Activated naive CD8-positive, alpha-beta T cell treated with anti-CD3 and anti-CD28 coated beads for 36 hours (primary cell): ENCODE measurements at regions not wholly inside any gene's neighbourhood (a gene's known extent, or its start where the extent isn't known, plus 50 kb on each side); places are given as distances from the start of the nearest gene placed in this dataset.

Source experiments
- DNase-seq: peaks from one replicate; pipeline ENCODE4 v3.0.0; 2021
- H3K27ac Mint-ChIP-seq: one replicate; pipeline ENCODE4 v1.8.0; 2022; ENCODE audit warnings: mild to moderate bottlenecking, moderate library complexity, mixed read lengths
- H3K27me3 Mint-ChIP-seq: one replicate; pipeline ENCODE4 v1.8.0; 2022; ENCODE audit warnings: mild to moderate bottlenecking, mixed read lengths
- H3K36me3 Mint-ChIP-seq: one replicate; pipeline ENCODE4 v1.8.0; 2021; ENCODE audit warnings: mild to moderate bottlenecking, mixed read lengths
- H3K4me1 Mint-ChIP-seq: one replicate; pipeline ENCODE4 v1.8.0; 2021; ENCODE audit warnings: mixed read lengths
- H3K4me3 Mint-ChIP-seq: one replicate; pipeline ENCODE4 v1.8.0; 2022; ENCODE audit warnings: mild to moderate bottlenecking, moderate library complexity, mixed read lengths
- H3K9me3 Mint-ChIP-seq: one replicate; pipeline ENCODE4 v1.8.0; 2022; ENCODE audit warnings: mixed read lengths

DNA sequence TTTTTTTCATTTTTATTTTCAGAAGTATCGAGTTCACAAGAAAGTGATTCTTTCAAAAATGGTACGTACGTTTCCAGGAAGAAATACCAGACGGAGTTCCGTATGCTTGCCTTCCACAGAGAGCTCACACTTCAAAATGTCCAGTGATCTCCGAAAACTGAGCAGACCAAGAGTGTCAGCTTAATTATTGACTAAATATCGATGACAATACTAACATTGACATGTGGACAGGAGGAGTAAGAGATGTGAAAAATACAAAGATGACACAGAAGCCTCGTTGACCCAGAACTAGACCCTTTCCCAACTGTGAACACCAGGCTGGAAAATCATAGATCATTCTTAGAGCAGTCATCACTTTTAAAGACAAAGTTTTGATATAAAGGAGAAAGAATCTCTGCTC is 440.0 kb upstream of the POU3F3 start:
- Mint-ChIP-seq H3K27ac (no peak overlapping the region), H3K4me1 (no peaks in the 10 kb centered on the region), H3K4me3 (no peak overlapping the region)

GRCh38 chr2:104415284-104415683 is 438.6 kb upstream of the POU3F3 start:
- no peak for DNase-seq
- H3K4me1 Mint-ChIP-seq, result no peaks in the 10 kb centered on the region
- H3K36me3 Mint-ChIP-seq, result no peaks in the 10 kb centered on the region
- H3K9me3 Mint-ChIP-seq, result no peaks in the 10 kb centered on the region
- H3K4me3 Mint-ChIP-seq, result no peak overlapping the region
- H3K27me3 Mint-ChIP-seq, result peaks cover 27% of the 10 kb centered on the region
- no peak overlapping the region for H3K27ac Mint-ChIP-seq

More for the DNA sequence above, 440.0 kb upstream of the POU3F3 start:
- peaks cover 27% of the 10 kb centered on the region for H3K27me3 Mint-ChIP-seq
- no peak for DNase-seq
- H3K9me3 Mint-ChIP-seq, result no peaks in the 10 kb centered on the region
- no peaks in the 10 kb centered on the region for H3K36me3 Mint-ChIP-seq

- Mint-ChIP-seq H3K27me3 (peaks cover 24% of the 10 kb centered on the region), H3K36me3 (no peaks in the 10 kb centered on the region), H3K9me3 (no peaks in the 10 kb centered on the region), H3K4me1 (no peaks in the 10 kb centered on the region), H3K4me3 (no peak overlapping the region), H3K27ac (no peak overlapping the region)
- no peak for DNase-seq
Observed at GRCh38 chr2:104416339-104417000, 437.4 kb upstream of the POU3F3 start.

GRCh38 chr2:104420420-104420819 is 433.5 kb upstream of the POU3F3 start:
- Mint-ChIP-seq H3K27ac (no peak overlapping the region), H3K4me3 (no peak overlapping the region), H3K27me3 (peaks cover 13% of the 10 kb centered on the region), H3K36me3 (no peaks in the 10 kb centered on the region), H3K9me3 (no peaks in the 10 kb centered on the region), H3K4me1 (no peaks in the 10 kb centered on the region)
- DNase-seq, result no peak

DNA sequence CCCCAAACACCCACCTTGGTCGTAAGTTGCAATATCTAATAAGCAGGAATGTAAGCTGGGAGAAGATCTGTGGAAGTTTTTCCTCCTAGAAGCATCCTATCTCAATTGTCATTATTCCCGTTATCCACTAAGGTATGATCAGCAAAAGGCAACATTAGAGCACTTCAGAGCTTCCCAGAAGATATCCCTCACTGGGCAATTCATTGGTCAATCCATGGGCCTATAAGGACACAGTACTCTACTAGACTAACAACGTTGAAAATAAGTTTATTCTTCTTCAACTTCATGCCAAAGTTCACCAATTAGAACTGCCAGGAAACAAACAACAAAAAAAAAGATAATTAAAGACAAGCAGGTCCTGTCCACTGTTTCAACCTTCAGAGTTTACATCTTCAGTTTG is 433.0 kb upstream of the POU3F3 start:
- peaks cover 9% of the 10 kb centered on the region for H3K27me3 Mint-ChIP-seq
- no peak overlapping the region for H3K4me3 Mint-ChIP-seq
- no peak for DNase-seq
- no peaks in the 10 kb centered on the region for H3K9me3 Mint-ChIP-seq
- no peaks in the 10 kb centered on the region for H3K36me3 Mint-ChIP-seq
- H3K27ac Mint-ChIP-seq, result no peak overlapping the region
- no peaks in the 10 kb centered on the region for H3K4me1 Mint-ChIP-seq

GRCh38 chr2:104425850-104426595 is 427.9 kb upstream of the POU3F3 start:
- H3K27ac Mint-ChIP-seq, result no peak overlapping the region
- DNase-seq, result no peak
- no peaks in the 10 kb centered on the region for H3K4me1 Mint-ChIP-seq
- H3K9me3 Mint-ChIP-seq, result no peaks in the 10 kb centered on the region
- no peaks in the 10 kb centered on the region for H3K36me3 Mint-ChIP-seq
- no peak overlapping the region for H3K4me3 Mint-ChIP-seq
- H3K27me3 Mint-ChIP-seq, result peaks cover 9% of the 10 kb centered on the region

DNA sequence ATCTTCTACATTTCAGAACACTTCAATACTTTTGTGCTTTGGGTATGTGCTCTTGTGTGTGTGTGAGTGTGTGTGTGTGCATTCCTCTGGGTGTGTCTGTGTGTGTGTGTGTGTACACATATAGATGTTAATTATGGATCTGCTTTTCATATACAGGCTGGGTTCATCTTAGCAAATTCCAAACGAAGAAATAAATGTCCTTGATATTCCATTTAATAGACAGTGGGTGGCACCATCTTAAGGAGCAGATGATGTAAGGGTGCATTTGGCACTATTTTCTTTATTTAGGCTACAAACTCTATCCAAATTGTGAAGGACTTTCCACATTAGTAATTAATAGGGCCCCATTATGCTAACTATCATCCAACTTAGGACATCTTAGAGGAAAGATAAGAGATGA is 425.8 kb upstream of the POU3F3 start:
- no peak for DNase-seq
- no peaks in the 10 kb centered on the region for H3K9me3 Mint-ChIP-seq
- H3K4me1 Mint-ChIP-seq, result no peaks in the 10 kb centered on the region
- no peak overlapping the region for H3K27ac Mint-ChIP-seq
- no peak overlapping the region for H3K4me3 Mint-ChIP-seq
- peaks cover 19% of the 10 kb centered on the region for H3K27me3 Mint-ChIP-seq
- no peaks in the 10 kb centered on the region for H3K36me3 Mint-ChIP-seq

DNA sequence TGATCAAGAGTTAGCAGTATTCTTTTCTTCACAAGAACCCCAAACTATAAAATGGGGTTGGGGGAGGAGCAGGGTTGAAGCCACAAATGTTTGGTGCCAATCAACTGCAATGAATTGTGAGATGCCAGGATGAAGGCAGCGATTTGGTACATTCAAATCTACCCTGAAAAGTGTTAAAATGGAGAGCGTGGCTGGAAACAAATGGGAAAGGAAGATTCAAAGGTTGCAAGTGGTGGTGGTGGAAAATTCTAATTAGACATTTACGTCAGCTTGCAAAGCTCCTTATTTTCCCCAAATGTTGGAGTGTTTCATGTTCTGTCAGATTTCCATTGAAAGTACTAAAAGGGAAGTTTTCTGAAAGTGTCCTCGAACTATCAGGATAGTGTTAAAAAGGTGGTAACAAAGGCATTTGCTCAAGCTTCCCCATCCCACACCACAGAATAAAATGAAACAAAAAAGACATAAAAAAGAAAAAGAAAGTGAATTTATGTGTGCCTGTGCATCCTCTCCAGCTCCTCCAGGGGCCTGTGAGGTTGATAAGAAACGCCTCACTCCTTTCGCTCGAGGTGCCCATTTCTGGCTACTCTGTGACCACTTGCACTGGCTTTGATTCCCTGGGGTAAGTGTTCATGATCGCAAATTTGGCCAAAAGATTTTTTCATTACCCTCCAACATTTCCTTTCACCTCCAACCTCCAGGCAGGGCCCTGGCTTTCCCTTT is 424.1 kb upstream of the POU3F3 start:
- no peaks in the 10 kb centered on the region for H3K36me3 Mint-ChIP-seq
- no peak overlapping the region for H3K27ac Mint-ChIP-seq
- peaks cover 31% of the 10 kb centered on the region for H3K27me3 Mint-ChIP-seq

DNA sequence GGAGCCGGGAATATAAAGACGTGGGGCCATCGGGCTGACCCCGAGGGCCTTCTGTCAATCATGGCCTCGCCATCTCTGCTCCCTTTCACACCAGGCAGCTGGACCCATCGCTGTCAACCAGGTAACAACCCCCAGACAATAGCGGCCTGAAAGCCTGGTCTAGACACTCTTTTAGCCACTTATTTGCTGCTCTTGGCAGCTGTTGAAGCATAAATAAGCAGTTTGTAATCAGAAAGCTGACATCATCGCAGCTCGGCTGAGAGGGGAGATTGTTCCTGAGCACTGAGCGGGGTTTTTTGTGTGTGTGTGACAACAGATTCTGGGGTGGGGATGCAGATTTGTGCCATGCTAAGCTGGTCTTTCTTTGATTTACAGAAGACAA is 423.6 kb upstream of the POU3F3 start:
- H3K36me3 Mint-ChIP-seq, result no peaks in the 10 kb centered on the region
- no peak overlapping the region for H3K27ac Mint-ChIP-seq
- peaks cover 36% of the 10 kb centered on the region for H3K27me3 Mint-ChIP-seq
- H3K4me1 Mint-ChIP-seq, result peaks cover 5% of the 10 kb centered on the region
- H3K9me3 Mint-ChIP-seq, result no peaks in the 10 kb centered on the region
- no peak overlapping the region for H3K4me3 Mint-ChIP-seq
- no peak for DNase-seq

More for the DNA sequence above, 424.1 kb upstream of the POU3F3 start:
- DNase-seq, result no peak
- Mint-ChIP-seq H3K4me1 (peaks cover 5% of the 10 kb centered on the region), H3K4me3 (no peak overlapping the region), H3K9me3 (no peaks in the 10 kb centered on the region)

- H3K36me3 Mint-ChIP-seq, result no peaks in the 10 kb centered on the region
Observed at GRCh38 chr2:104430852-104431251, 423.1 kb upstream of the POU3F3 start.

DNA sequence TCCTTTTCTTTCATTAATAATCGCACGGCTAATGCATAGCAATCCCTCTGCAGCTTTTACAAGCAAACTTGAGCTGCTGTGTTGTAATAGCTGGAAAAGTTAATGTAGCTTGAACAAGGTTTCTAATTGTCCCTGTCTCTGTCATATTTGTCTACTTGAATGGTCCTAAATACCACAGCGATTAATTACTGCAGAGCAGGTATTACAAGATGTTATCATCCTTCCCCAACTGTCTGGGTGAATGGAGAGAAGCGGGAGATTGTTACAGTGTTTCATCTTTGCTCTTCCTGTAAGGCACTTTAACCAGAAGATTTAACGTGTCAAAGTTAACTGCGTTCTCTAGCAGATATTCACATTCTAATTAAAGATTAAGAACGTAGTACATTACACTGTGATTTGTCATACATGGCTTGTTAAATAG is 422.2 kb upstream of the POU3F3 start:
- Mint-ChIP-seq H3K4me1 (peaks cover 5% of the 10 kb centered on the region), H3K9me3 (no peaks in the 10 kb centered on the region), H3K27ac (no peak overlapping the region), H3K36me3 (no peaks in the 10 kb centered on the region), H3K27me3 (peaks cover 42% of the 10 kb centered on the region), H3K4me3 (no peak overlapping the region)
- no peak for DNase-seq

More at GRCh38 chr2:104430852-104431251, 423.1 kb upstream of the POU3F3 start:
- no peak overlapping the region for H3K27ac Mint-ChIP-seq
- no peak overlapping the region for H3K4me3 Mint-ChIP-seq
- H3K9me3 Mint-ChIP-seq, result no peaks in the 10 kb centered on the region
- H3K4me1 Mint-ChIP-seq, result peaks cover 5% of the 10 kb centered on the region
- H3K27me3 Mint-ChIP-seq, result peaks cover 41% of the 10 kb centered on the region
- no peak for DNase-seq

GRCh38 chr2:104432401-104432800 is 421.5 kb upstream of the POU3F3 start:
- Mint-ChIP-seq H3K36me3 (no peaks in the 10 kb centered on the region), H3K27ac (no peak overlapping the region), H3K4me3 (no peak overlapping the region), H3K27me3 (peaks cover 42% of the 10 kb centered on the region), H3K4me1 (peaks cover 5% of the 10 kb centered on the region), H3K9me3 (no peaks in the 10 kb centered on the region)
- DNase-seq, result no peak

DNA sequence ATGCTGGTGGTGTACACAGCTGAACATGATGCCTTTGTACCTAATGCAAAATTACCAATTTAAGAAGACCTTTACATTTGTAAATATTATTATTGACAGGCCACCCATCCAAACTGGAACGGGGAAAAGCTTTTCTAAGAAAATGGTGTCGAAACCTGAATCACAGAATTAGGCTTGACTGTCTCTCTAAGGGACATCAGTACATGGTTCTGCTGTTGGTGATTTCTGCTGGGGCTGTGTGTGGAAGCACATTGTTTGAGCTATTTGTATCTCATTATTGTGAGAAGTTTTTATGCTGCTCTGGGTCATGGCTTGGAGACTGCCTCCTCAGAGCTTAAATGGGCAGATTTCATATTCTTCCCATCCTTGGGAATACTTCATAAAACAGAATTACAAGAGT is 420.9 kb upstream of the POU3F3 start:
- Mint-ChIP-seq H3K36me3 (no peaks in the 10 kb centered on the region), H3K27me3 (peaks cover 42% of the 10 kb centered on the region), H3K9me3 (no peaks in the 10 kb centered on the region), H3K27ac (no peak overlapping the region), H3K4me3 (no peak overlapping the region), H3K4me1 (peaks cover 5% of the 10 kb centered on the region)
- no peak for DNase-seq

GRCh38 chr2:104433657-104434056 is 420.3 kb upstream of the POU3F3 start:
- H3K27me3 Mint-ChIP-seq, result peaks cover 39% of the 10 kb centered on the region
- peaks cover 5% of the 10 kb centered on the region for H3K4me1 Mint-ChIP-seq
- H3K27ac Mint-ChIP-seq, result no peak overlapping the region
- H3K9me3 Mint-ChIP-seq, result no peaks in the 10 kb centered on the region
- H3K4me3 Mint-ChIP-seq, result no peak overlapping the region
- no peaks in the 10 kb centered on the region for H3K36me3 Mint-ChIP-seq
- no peak for DNase-seq

GRCh38 chr2:104434318-104434792 is 419.6 kb upstream of the POU3F3 start:
- Mint-ChIP-seq H3K27me3 (peaks cover 39% of the 10 kb centered on the region), H3K4me1 (peaks cover 5% of the 10 kb centered on the region), H3K9me3 (no peaks in the 10 kb centered on the region), H3K4me3 (peak overlapping the region; percentile 32), H3K36me3 (no peaks in the 10 kb centered on the region), H3K27ac (no peak overlapping the region)
- peak; percentile 2 for DNase-seq
